ENCODE measurements at regions not wholly inside any gene's neighbourhood (a gene's known extent, or its start where the extent isn't known, plus 50 kb on each side); places are given as distances from the start of the nearest gene placed in this dataset.

DNA sequence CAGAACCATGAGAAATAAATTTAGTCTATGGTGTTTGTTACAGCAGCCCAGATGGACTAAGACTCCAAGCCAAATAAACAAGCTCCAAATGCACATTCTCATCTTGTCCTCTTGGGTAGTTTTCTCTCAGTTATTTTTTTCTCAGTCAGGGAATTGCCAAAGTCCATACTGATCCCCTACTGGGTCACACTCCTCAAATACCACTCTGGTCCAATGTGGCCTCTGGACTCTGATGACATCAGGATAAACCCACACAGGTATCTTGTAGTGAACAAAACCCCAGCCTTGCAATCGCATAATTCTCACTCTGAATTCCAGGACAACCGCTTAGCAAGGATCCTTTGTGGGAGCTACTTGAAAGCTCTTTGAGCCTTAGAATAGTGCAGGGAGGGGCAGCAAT is 248.4 kb upstream of the JUN start:
- DNase-seq: no peak

DNA sequence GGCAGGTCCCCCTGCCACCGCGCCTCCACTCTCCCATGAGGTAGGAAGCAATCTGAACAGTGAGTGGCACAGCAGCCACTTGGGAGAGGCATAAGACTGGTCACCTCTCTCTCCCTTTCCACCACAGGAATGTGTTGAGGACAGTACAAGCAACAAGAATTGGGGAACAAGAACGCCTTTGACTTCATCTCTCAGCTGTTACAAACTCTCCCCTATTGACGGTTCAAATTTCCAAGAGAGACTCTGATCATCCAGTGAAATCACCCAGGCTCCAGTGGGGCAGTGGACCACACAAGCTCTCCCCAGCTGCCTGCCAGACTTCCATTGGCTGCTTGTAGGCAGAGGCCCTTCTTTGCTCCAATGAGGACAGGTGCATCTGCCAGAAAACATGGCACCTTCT is 249.9 kb upstream of the JUN start:
- no peak for DNase-seq

- no peak for DNase-seq
Measured at GRCh38 chr1:59034925-59035324, 251.1 kb upstream of the JUN start.

DNA sequence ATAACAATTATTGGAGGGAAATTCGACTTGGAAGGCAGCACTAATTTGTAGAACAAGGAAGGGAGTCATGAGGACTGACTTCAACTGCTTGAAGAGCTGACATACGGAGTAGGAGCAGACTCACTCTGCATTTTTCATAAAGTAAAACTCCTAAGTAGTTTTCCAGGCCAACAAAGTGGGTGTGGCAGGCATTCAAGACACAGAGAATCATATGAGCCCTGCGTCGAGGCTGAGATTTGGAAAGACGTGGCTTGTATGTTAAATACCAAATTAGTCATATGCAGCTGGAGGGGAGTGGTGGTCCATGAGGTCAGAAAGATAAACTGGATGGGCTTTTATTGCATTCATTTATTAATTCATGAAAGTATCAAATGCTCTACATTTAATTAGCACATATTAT is 255.7 kb upstream of the JUN start:
- no peak for DNase-seq

GRCh38 chr1:59040486-59040885 is 256.4 kb upstream of the FGGY start:
- no peak for DNase-seq

- no peak for DNase-seq
Measured at GRCh38 chr1:59041646-59042277, 255.1 kb upstream of the FGGY start.

- no peak for DNase-seq
Measured at GRCh38 chr1:59043796-59044195, 253.1 kb upstream of the FGGY start.

DNA sequence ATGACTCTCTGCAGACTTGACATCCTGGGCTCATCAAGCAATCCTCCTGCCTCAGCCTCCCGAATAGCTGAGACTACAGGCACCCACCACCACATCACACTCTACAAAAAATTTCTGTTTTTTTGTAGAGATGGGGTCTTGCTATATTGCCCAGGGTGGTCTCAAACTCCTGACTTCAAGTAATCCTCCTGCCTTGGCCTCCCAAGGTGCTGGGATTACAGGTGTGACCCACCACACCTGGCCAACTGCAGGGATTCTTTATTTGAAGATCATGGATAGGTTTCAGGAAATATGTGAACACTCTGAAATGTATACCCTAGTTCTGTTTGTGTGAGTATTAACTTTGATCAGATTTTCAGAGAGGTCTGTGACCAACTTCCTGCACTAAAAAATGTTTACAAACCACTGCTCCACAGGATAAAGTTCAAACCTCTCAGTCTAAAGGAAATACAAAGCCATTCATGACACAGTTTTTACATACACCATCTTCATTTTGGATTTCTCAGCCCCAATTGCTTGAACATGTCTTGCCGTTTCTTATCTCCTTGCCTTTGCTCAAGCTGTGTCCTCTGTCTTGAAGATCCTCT is 252.3 kb upstream of the FGGY start:
- DNase-seq: no peak

- DNase-seq: no peak
Measured at GRCh38 chr1:59045137-59045536, 251.8 kb upstream of the FGGY start.

DNA sequence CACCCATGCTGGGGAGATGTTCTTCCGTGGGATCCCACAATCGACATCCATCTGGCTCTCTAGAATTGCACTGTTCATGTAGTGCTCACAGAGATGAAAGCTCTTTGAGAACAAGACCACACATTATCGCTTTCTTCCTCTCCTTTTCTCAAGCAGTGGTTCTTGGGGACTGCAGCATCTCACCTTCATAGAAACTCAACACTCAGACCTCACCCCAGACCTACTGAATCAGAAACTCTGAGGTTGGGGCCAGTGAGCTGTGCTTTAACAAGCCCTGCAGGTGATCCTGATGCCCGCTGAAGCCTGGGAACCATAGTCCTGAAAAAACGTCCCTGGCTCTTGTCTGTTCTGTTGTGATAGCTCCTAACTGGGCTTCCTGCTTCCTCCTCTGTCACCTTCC is 251.3 kb upstream of the FGGY start:
- DNase-seq: no peak

DNA sequence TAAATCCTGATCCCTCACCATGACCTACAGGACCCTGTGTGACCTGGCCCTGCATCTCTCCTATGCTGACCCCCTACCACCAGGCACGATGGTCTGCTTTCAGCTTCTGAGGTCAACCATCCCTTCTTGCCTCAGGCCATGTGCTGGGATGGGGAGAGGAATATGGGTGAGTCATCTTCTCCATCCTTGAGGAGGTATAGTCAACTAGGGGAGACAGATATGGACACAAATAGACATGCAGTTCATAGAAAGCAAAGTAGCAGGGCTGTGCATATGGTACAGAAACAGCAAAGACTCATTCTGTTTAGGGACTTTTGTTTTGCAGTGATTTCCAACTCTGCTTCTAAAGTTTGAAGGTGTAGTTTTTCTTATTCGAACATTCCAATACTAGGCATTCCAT is 250.8 kb upstream of the FGGY start:
- DNase-seq: no peak

- no peak for DNase-seq
Measured at GRCh38 chr1:59046730-59047157, 250.2 kb upstream of the FGGY start.

GRCh38 chr1:59051007-59051406 is 245.9 kb upstream of the FGGY start:
- no peak for DNase-seq

- DNase-seq: no peak
Measured at GRCh38 chr1:59052166-59052590, 244.7 kb upstream of the FGGY start.

- DNase-seq: no peak
Measured at GRCh38 chr1:59054172-59054571, 242.7 kb upstream of the FGGY start.

DNA sequence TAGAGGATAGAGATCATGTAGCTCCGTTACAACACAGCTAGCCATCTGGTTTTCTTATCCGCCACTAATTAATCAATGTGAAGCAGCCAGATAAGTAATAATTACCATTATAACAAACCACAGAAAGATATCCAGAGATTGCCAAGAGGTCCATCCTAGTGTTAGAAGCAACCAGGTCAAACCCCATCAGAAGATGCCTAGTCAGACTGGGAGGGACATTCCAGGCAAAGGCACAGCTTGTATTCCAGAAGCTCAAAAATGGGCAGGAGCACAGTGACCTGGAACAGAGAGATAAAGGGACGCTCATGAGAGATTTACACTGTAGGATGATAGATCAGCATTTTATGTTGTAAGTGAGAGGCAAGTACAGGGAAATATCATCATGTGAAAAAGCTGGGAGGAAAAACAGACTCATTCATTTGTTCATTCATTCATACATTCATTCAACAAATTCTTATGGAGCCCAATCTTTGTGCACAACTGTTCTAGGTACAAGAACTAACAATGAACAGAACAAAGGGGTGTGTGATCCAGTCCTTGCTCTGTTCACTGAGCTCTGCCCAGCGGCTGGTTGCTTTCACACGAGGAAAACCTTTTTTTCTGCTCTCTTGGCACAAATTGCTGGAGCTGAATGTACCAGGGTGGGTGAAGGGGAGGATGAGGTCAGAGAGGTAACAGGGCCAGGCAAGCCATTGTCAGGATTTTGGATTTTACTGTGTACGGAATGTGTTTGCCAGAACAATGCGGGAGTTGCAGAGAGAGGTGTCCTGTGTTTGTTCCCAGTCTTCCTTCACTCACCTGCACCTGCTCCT is 240.8 kb upstream of the FGGY start:
- no peak for DNase-seq

DNA sequence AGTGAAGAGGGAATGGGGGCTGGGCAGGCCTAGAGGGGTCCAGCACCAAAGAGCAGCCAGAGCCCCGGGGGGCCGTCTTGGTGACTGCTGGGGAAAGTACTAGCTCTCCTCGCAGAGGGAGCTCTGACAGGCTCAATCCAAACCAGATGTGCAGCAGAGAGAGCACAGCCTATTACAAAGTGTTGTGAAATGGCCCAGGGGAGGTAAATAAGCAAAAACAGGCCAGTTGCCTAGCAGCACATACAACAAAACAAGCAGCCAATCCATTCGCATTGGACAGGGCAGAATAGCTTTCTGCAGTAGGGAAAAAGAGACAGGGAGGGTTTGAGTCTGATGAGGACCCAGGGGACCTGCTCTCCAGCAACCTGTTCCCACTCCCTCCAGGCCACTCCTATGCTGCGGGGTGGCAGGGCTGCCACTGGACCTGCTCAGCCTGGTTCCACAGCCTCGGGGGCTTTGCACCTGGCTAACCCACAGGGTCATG is 239.6 kb upstream of the FGGY start:
- DNase-seq: no peak

DNA sequence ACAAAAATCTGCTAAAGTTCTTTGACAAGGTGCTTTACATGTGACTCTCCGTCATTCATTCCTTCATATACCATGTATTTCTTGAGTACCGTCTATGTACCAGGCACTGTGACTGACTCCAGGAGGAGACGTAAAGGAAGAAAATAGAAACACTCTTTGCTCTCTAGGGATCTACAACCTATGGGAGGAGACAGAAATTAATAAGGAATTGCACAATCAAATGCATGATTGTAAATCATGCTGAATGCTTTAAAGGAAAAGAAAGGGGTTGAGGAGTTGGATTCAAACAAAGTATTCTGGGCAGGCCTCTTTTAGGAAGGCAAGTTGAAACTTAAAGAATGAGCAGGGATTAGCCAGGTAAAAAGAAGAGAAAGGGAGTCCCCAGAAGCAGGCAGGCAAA is 239.1 kb upstream of the FGGY start:
- DNase-seq: no peak

- no peak for DNase-seq
Measured at GRCh38 chr1:59058665-59059439, 238.0 kb upstream of the FGGY start.

DNA sequence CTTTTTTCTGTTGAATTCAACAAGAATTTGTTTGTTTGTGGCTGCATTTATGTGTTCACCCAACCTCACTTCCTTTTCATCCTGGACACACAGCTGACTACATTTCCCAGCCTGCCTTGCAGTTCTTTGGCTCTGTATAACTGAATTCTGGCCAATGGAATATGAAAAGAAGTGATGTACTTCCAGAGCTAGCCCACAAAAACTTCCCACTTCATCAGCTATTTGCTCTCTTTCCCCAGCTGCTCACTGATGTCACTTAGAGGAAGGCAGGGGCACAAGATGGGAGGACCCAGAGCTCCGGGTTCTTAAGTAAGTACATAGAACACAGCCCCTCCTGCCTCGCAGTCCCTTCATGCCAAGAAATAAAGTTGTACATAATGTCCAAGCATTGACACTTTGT is 235.0 kb upstream of the FGGY start:
- no peak for DNase-seq

GRCh38 chr1:59062743-59063142 is 234.2 kb upstream of the FGGY start:
- DNase-seq: no peak

GRCh38 chr1:59063501-59063900 is 233.4 kb upstream of the FGGY start:
- no peak for DNase-seq

DNA sequence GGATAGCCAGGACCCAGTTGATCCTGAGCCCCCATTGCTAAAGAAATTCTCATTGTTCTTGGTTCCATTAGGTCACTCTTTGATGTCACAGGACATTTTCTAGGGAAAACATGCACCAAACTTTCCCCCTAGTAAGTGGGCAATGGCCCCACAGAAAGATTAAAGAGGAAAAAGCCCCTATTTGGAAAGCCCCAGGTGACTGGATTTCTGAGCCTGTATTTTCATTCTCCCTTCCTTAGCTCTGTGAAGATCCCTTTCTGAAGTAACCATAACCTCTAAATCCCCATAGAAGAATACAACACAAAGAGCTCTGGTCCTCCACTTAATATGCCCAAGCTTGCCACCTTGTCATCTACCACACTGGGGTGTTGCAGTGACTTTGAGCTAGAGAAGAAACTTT is 232.3 kb upstream of the FGGY start:
- DNase-seq: no peak

All from NCI-H146 (cell line).